HG03108 (cell line): ENCODE measurements at regions not wholly inside any gene's neighbourhood (a gene's known extent, or its start where the extent isn't known, plus 50 kb on each side); places are given as distances from the start of the nearest gene placed in this dataset.
"Not testable (repeated sequence)": the region's sequence is repeated elsewhere in the genome, so short reads cannot be mapped to it uniquely, and the experiment has no call there.

ENCODE experiments used
- ATAC-seq: cut with Tn5 transposase; IDR thresholded peaks from one replicate; pipeline ENCODE4 v1.9.1; 2021; ENCODE audit warnings: moderate library complexity; ENCODE audit not compliant: unreplicated experiment

GRCh38 chr12:23141335-23141734 is 516.4 kb downstream of the ETNK1 start:
- no peak for ATAC-seq

GRCh38 chr12:23146070-23146469 is 521.1 kb downstream of the ETNK1 start:
- ATAC-seq, result not testable (repeated sequence)

GRCh38 chr12:23168459-23168858 is 543.5 kb downstream of the ETNK1 start:
- no peak for ATAC-seq

GRCh38 chr12:23169012-23169695 is 544.2 kb downstream of the ETNK1 start:
- ATAC-seq, result no peak

GRCh38 chr12:23169696-23170013 is 544.7 kb downstream of the ETNK1 start:
- no peak for ATAC-seq

GRCh38 chr12:23174917-23175316 is 549.9 kb downstream of the ETNK1 start:
- ATAC-seq, result no peak

GRCh38 chr12:23185346-23185745 is 560.4 kb downstream of the ETNK1 start:
- no peak for ATAC-seq

- ATAC-seq, result no peak
Observed at GRCh38 chr12:23186950-23187349, 562.0 kb downstream of the ETNK1 start.

- no peak for ATAC-seq
Observed at GRCh38 chr12:23193552-23193951, 568.6 kb downstream of the ETNK1 start.

- ATAC-seq, result no peak
Observed at GRCh38 chr12:23197266-23197665, 572.3 kb downstream of the ETNK1 start.

- ATAC-seq, result no peak
Observed at GRCh38 chr12:23202728-23203127, 577.8 kb downstream of the ETNK1 start.

GRCh38 chr12:23204933-23205778 is 580.2 kb downstream of the ETNK1 start:
- peak; percentile 94 for ATAC-seq

GRCh38 chr12:23209793-23210192 is 584.8 kb downstream of the ETNK1 start:
- ATAC-seq, result no peak

GRCh38 chr12:23210573-23210972 is 585.6 kb downstream of the ETNK1 start:
- ATAC-seq, result no peak

- ATAC-seq, result no peak
Observed at GRCh38 chr12:23211384-23212320, 586.7 kb downstream of the ETNK1 start.

GRCh38 chr12:23217158-23217557 is 592.2 kb downstream of the ETNK1 start:
- no peak for ATAC-seq

GRCh38 chr12:23217667-23218066 is 592.7 kb downstream of the ETNK1 start:
- ATAC-seq, result no peak

- ATAC-seq, result no peak
Observed at GRCh38 chr12:23221066-23221465, 596.1 kb downstream of the ETNK1 start.

GRCh38 chr12:23221926-23222325 is 597.0 kb downstream of the ETNK1 start:
- no peak for ATAC-seq

GRCh38 chr12:23222801-23223200 is 597.8 kb downstream of the ETNK1 start:
- no peak for ATAC-seq

GRCh38 chr12:23228101-23228500 is 603.1 kb downstream of the ETNK1 start:
- ATAC-seq, result no peak
